Head of caudate nucleus (tissue), 42 donors: ENCODE measurements at regions not wholly inside any gene's neighbourhood (a gene's known extent, or its start where the extent isn't known, plus 50 kb on each side); places are given as distances from the start of the nearest gene placed in this dataset.
A peak's percentile ranks its signal among the peaks of the same experiment; 100 is the strongest.

ENCODE experiments used
- DNase-seq, 42 donors: peaks; one replicate each; pipeline versions ENCODE4 v3.0.0 to v3.0.0-alpha.2; 2020 to 2021; ENCODE audit warnings: mixed read lengths in 7 of 42
- intact Hi-C: fragments of 100-400 bp; cut with DNase I; formaldehyde crosslinking; loops from one replicate; pipeline ENCODE4 v1.15.0; 2022

- intact Hi-C loops, result no loop called here
- DNase-seq, result peak in 4 of 42 donors; percentile 3 to 30 (median 12)
Measured at GRCh38 chr10:78319841-78320240, 286.2 kb downstream of the RPS24 start.

GRCh38 chr10:78320506-78320905 lies 286.8 kb downstream of the RPS24 start:
- peak in 3 of 42 donors; percentile 6 to 22 (median 12) for DNase-seq
- intact Hi-C loops, result no loop called here

DNA sequence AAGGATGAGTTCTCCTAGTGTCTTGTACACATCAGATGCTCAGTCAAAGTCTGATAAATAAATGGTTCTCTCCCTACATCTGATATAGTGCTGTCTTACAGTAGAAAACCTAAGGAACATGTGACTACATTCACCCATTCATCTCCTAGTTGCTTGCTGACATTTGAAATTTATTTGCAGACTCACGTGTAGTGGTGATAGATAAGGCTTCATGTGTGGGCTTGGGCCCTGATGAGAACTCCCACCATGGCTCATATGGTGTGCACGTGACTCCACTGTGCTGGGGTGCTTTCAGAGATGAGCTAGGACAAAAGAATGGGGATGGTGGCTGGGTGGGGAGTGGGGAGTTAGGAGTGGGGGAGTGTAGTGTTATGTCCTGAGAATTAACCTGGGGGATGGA lies 287.3 kb downstream of the RPS24 start:
- peak in 2 of 42 donors; percentile 8 to 19 for DNase-seq
- intact Hi-C loops, result no loop called here

- intact Hi-C loops, result no loop called here
- DNase-seq, result peak in 4 of 42 donors; percentile 8 to 25 (median 16)
Measured at GRCh38 chr10:78321500-78321899, 287.8 kb downstream of the RPS24 start.

DNA sequence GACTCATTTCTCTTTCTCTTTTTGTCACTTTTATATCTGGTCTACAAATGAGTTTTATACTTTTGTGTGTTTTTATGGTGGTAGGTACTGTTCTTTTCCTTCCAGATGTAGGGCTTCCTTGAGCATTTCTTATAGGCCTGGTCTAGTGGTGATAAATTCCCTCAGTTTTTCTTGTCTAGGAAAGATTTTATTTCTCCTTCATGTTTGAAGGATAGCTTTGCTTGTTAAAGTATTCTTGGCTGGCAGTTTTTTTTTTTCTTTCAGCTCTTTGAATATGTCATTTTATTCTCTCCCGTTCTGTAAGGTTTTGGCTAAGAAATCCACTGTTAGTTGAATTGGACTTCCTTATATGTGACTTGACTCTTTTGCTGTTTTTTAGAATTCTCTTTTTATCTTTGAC lies 292.7 kb downstream of the RPS24 start:
- DNase-seq, result no peak
- intact Hi-C loops, result no loop called here

GRCh38 chr10:78327778-78328591 lies 294.3 kb downstream of the RPS24 start:
- intact Hi-C loops, result no loop called here
- DNase-seq, result peak in 4 of 42 donors; percentile 5 to 26 (median 16)

GRCh38 chr10:78328592-78329404 lies 295.1 kb downstream of the RPS24 start:
- intact Hi-C loops, result no loop called here
- peak in 5 of 42 donors; percentile 4 to 33 (median 9) for DNase-seq

DNA sequence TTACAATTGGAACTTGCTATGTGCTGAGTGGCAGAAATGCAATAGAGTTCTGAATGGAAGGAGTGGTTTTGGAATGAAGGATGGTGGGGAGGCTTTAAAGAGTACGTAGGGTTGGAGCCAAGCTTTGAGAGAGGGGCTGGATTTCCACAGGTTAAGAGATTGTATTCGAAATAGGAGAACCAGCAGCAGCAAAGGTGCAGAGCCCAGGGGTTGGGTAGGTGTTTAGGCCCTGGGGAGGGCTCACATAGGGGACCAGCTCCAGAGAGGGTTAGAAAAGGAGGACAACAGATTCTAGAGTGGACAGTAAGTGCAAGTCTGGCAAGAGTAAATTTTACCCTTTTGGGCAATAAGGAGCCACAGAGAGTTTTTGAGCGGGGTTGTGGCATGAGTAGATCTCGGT lies 297.2 kb downstream of the RPS24 start:
- intact Hi-C loops, result no loop called here
- peak in 6 of 42 donors; percentile 4 to 15 (median 8) for DNase-seq

- peak in 10 of 42 donors; percentile 14 to 61 (median 27) for DNase-seq
- intact Hi-C loops, result no loop called here
Measured at GRCh38 chr10:78331391-78331922, 297.8 kb downstream of the RPS24 start.

DNA sequence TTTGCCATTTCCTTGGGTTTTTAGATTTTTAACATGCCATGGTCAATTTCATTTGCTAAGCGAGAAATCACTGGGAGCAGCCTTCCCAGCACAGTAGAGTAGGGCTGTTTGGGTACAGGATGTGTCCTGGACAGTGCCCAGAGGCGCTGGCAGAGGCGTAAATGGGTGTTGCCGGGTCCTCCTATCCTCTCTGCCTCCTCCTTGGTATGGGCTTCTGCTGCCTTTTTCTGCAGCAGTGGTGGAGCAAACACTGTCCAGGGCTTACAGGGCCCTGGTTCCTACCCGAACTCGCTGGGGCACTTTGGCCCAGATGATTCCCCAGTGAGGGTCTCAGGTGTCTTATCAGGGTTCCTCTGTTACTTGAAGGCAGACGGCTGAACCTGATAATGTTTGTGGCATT lies 298.3 kb downstream of the RPS24 start:
- intact Hi-C loops, result no loop called here
- DNase-seq, result peak in 10 of 42 donors; percentile 20 to 45 (median 34)

GRCh38 chr10:78332657-78333056 lies 299.0 kb downstream of the RPS24 start:
- DNase-seq, result peak in 6 of 42 donors; percentile 3 to 24 (median 11)
- intact Hi-C loops, result no loop called here

DNA sequence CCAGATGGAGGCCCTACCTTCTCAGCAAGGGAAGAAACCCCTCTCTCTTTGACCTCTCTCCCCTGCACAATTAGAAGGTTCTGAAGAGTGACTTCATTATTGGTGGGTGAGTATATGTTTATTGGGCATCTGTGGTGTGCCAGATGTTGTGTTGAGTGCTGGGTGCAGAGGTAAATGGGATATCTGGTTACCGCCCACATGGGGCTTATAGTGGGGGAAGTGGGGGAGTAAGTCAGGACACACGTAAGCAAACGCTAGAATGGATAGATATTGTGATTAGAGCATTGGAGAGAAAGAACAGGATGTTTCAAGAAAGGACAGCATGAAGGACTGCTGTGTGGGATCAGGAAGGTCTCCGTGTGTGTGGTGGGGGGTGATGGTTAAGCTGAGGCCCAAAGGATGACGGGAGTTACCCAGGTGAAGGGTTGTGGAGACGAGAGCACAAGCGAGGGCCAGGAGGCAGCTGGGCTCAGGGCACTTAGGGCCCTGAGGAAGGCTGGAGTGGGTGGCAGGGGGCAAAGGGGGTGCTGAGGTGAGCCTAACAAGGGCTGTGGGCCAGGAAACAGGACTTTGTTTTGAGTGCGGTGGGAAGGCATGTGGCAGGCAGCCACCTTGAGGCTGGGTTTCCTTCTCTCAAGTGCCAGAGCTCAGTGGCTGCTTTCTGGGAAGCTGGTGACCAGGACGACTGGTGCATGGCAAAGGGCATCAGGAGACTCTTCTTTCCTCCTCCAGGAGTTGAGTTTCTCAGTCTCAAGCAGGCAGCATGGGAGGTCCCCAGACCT lies 299.9 kb downstream of the RPS24 start:
- DNase-seq, result peak in 9 of 42 donors; percentile 7 to 42 (median 24)
- intact Hi-C loops, result no loop called here

- intact Hi-C loops, result no loop called here
- DNase-seq, result no peak
Measured at GRCh38 chr10:78335371-78335690, 301.7 kb downstream of the RPS24 start.

- peak in 26 of 42 donors; percentile 19 to 78 (median 48) for DNase-seq
- intact Hi-C loops, result no loop called here
Measured at GRCh38 chr10:78335691-78336401, 302.2 kb downstream of the RPS24 start.

DNA sequence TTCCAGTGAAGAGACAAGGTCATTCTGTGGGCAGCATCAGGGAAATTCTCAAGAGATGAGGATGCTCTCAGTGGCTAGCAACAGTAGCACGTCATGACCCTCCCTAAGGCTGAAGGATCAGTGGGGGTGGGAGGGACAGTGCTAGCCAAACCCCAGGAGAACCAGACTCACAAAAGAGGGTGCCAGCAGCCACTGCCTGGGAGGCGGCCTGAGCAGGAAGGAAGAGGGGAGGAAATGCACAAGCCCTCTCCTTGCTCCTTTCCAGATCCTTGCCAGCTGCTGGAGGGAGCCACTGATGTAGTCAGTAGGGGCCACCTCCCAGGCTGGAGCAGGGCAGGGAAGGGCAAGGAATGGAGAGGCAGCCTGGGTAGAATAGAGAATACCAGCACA lies 302.7 kb downstream of the RPS24 start:
- DNase-seq, result peak in 10 of 42 donors; percentile 7 to 41 (median 20)
- intact Hi-C loops, result no loop called here

GRCh38 chr10:78337016-78337415 lies 303.4 kb downstream of the RPS24 start:
- intact Hi-C loops, result no loop called here
- peak in 10 of 42 donors; percentile 4 to 27 (median 8) for DNase-seq

DNA sequence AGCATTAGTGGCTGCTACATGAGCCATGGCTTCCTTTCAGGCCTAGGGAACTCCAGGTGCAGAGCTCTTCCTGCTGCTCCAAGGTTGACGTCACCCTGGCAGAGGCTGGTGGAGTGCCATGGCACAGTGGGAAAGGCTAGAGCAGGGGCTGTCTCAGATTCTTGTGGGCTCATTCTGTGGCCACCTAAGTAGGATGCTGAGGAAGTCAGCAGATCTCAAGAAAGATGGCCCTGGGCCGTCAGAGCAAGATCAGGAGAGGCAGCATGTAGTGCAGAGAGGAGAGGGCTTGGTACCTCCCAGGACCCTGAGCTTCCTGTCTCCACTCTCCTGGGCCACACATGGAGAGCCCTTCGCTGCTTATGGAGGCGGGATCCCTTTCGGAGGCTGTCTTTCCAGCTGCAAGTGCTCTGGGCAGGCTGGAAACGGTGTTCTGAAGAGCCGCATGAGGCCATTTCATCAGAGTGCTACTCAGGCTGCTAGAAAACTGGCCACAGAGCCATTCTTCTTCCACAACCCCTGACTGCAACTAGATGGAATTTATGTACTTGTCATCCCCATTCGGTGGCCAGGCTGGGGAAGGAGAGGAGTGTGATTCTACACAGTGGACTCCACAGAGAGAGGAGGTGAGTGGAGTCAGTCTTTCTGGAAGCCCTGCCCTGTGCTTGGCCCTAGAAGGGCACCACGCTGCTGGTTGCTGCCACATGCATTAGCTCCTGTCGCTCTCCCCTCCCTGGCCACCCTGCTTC lies 304.2 kb downstream of the RPS24 start:
- peak in 11 of 42 donors; percentile 1 to 34 (median 14) for DNase-seq
- intact Hi-C loops, result no loop called here

- peak in 7 of 42 donors; percentile 5 to 36 (median 8) for DNase-seq
- intact Hi-C loops, result no loop called here
Measured at GRCh38 chr10:78338717-78339116, 305.1 kb downstream of the RPS24 start.
